BE2C (cell line): ENCODE measurements at regions not wholly inside any gene's neighbourhood (a gene's known extent, or its start where the extent isn't known, plus 50 kb on each side); places are given as distances from the start of the nearest gene placed in this dataset.

Source experiments
- DNase-seq: peaks from one replicate; pipeline ENCODE4 v3.0.0-alpha.2; 2020
- H3K27me3 ChIP-seq: fragments of 250-450 bp; sonication (Bioruptor Pico); 2 replicates; pipeline ENCODE4 v1.5.1; 2020; ENCODE audit warnings: mild to moderate bottlenecking
- H3K36me3 ChIP-seq: fragments of 250-450 bp; sonication (Bioruptor Pico); 2 replicates; pipeline ENCODE4 v1.5.1; 2020; ENCODE audit warnings: mild to moderate bottlenecking
- H3K4me1 ChIP-seq: fragments of 250-450 bp; sonication (Bioruptor Pico); 2 replicates; pipeline ENCODE4 v1.5.1; 2020
- H3K4me3 ChIP-seq: 2 replicates; pipeline ENCODE4 v1.5.1; 2011; ENCODE audit warnings: low read depth, low read length
- H3K9me3 ChIP-seq: fragments of 250-450 bp; sonication (Bioruptor Pico); 2 replicates; pipeline ENCODE4 v1.5.1; 2020
- TF ChIP-seq, protein P1 (sequence below): IDR thresholded peaks from 2 replicates; pipeline ENCODE4 v1.5.1; 2012; ENCODE audit warnings: mild to moderate bottlenecking, low read depth, low read length

DNA sequence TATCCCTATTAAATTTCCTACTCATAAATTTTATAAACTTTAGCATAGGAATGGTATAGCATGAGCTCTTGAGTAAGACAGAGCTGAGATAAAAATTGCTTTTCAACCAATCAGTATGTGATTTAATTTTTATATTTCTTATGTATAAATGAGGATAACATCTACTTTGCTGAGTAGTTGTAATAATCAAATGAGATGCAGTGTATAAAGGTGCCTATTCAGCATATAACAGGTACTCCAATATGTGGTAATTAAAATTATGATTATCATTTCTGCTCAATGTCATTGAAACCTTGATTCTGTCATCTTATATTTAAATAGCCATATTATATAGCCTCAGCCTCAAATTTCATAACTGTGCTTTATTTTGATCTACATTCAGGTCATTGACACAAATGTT, 700.4 kb upstream of the SLC8A1 start:
- no peaks in the 10 kb centered on the region for H3K27me3 ChIP-seq
- H3K9me3 ChIP-seq, result no peaks in the 10 kb centered on the region
- H3K4me3 ChIP-seq, result no peak overlapping the region
- no peak for DNase-seq
- H3K4me1 ChIP-seq, result no peaks in the 10 kb centered on the region
- no peaks in the 10 kb centered on the region for H3K36me3 ChIP-seq
- TF ChIP-seq, protein P1, sequence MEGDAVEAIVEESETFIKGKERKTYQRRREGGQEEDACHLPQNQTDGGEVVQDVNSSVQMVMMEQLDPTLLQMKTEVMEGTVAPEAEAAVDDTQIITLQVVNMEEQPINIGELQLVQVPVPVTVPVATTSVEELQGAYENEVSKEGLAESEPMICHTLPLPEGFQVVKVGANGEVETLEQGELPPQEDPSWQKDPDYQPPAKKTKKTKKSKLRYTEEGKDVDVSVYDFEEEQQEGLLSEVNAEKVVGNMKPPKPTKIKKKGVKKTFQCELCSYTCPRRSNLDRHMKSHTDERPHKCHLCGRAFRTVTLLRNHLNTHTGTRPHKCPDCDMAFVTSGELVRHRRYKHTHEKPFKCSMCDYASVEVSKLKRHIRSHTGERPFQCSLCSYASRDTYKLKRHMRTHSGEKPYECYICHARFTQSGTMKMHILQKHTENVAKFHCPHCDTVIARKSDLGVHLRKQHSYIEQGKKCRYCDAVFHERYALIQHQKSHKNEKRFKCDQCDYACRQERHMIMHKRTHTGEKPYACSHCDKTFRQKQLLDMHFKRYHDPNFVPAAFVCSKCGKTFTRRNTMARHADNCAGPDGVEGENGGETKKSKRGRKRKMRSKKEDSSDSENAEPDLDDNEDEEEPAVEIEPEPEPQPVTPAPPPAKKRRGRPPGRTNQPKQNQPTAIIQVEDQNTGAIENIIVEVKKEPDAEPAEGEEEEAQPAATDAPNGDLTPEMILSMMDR, result no peak

DNA sequence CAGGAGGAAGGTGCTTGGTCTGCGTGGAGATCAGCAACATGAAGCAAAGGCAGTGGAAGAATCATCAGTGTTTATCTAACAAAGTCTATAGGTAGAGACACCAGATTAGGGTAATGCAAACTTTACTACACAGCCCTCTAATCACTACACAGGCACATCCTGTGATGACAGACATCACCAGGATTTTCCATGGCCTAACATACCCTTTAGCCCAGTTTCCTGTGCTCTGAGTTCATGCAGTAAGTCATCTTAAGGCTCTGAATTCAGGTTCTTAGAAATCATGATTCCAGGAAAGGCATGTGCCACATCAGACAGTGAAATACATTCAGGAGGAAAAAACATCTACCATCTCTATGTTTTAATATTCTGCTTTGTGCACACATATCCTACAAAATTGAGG, 708.5 kb upstream of the SLC8A1 start:
- DNase-seq, result no peak
- Histone ChIP-seq H3K4me1 (no peaks in the 10 kb centered on the region), H3K36me3 (no peaks in the 10 kb centered on the region), H3K27me3 (no peaks in the 10 kb centered on the region), H3K9me3 (no peaks in the 10 kb centered on the region), H3K4me3 (no peak overlapping the region)
- TF ChIP-seq, protein P1, result no peak

DNA sequence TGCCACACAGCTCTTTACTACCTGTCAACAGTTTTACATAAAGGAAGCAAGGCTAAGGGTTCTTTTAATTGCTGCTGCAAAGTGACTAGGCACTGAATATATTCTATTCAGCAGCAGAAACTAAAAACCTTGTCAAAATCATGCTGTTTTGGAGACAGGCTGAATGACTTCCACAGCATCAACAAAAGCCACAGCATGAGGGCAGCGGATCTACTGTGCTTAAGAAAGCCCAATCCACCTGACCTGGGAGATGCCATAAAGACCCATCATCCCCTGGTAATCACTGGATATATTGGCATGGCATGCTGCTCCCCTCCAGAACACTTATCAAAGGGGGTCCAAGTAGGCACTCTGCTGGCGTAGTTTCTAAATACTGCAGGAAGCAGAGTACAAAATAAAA, 715.1 kb upstream of the SLC8A1 start:
- TF ChIP-seq, protein P1, result no peak
- Histone ChIP-seq H3K4me1 (no peaks in the 10 kb centered on the region), H3K9me3 (no peaks in the 10 kb centered on the region), H3K27me3 (no peaks in the 10 kb centered on the region), H3K36me3 (no peaks in the 10 kb centered on the region), H3K4me3 (no peak overlapping the region)
- DNase-seq, result no peak

DNA sequence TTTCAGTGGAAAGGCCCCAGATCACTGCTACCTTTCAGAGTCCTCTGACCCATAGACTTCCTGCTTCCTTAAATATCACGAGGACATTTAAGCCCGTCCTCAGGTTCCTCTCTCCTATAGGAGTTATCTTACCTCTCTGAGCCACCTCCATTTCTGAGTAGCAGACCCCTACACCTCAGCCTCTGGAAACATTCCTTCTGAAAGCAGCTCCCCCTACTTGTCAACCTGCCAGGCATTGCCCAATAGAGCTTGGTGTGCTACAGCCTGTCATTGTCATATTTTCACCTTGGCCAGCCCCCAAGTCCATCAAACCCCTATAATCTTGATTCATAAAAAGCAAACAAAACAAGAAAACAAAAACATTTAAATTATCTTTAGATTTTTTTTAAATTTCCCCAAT, 717.9 kb upstream of the SLC8A1 start:
- Histone ChIP-seq H3K36me3 (no peaks in the 10 kb centered on the region), H3K27me3 (no peaks in the 10 kb centered on the region), H3K4me3 (no peak overlapping the region), H3K9me3 (no peaks in the 10 kb centered on the region), H3K4me1 (no peaks in the 10 kb centered on the region)
- DNase-seq, result no peak
- TF ChIP-seq, protein P1, result peak; percentile 12; the same call in 1 of the 2 replicates

DNA sequence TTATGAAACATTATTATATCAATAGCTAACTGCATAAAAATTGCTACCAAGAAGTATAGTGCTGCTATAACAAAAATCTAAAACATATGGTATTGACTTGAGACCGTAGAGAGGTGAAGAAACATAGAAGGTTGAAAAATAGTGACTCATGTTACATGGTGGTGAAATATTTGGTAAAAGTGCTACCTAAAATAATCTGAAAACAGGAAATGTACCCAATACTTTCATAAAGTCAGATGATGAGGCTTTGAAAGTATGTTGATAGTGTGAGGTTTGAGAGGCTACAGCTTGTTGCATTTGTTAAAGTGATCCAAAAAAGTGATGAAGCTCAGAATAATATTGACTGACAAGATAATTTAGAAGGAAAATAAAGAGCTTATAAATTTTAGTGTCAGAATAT, 718.7 kb upstream of the SLC8A1 start:
- no peak overlapping the region for H3K4me3 ChIP-seq
- no peak for DNase-seq
- no peaks in the 10 kb centered on the region for H3K4me1 ChIP-seq
- TF ChIP-seq, protein P1, result no peak
- no peaks in the 10 kb centered on the region for H3K27me3 ChIP-seq
- no peaks in the 10 kb centered on the region for H3K36me3 ChIP-seq
- H3K9me3 ChIP-seq, result no peaks in the 10 kb centered on the region

DNA sequence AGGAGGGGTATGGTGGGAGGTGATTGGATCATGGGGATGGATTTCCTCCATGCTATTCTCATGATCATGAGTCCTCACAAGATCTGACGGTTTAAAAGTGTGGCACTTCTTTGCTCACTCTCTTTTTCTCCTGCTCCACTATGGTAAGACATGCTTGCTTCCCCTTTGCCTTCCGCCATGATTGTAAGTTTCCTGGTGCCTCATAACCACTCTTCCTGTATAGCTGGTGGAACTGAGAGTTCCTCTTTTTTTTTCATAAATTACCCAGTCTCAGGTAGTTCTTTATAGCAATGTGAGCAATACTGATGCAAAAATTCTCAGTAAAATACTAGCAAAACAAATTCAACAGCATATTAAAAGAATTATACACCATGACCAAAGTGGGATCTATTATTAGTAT, 728.5 kb upstream of the SLC8A1 start:
- TF ChIP-seq, protein P1, result no peak
- no peak for DNase-seq
- H3K27me3 ChIP-seq, result no peaks in the 10 kb centered on the region

More for the DNA sequence above, 728.5 kb upstream of the SLC8A1 start:
- Histone ChIP-seq H3K4me1 (no peaks in the 10 kb centered on the region), H3K9me3 (no peaks in the 10 kb centered on the region), H3K4me3 (no peak overlapping the region), H3K36me3 (no peaks in the 10 kb centered on the region)
